ENCODE measurements at regions not wholly inside any gene's neighbourhood (a gene's known extent, or its start where the extent isn't known, plus 50 kb on each side); places are given as distances from the start of the nearest gene placed in this dataset.

DNA sequence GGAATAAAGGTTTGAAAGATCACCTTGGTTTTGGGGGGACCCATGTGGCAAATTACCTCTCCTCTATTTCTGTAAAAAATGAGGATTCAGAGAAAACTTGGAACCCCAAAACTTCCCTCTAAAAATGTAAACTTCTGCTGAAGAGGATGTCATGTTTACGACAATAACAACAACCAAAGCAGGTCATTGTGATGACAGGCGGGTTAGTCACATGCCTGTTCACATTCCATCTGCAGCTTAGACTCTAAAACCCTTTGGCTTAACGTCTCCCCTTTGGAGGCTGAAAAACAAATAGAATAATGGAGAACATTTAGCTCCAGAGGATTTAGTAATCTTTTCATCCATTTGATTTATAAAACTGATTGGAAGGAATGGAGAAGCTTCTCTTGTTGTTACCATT lies 75.0 kb upstream of the FAM9C start:
- TF ChIP-seq CTCF (IDR thresholded peaks at IDR 0.05) (no peak), POLR2A (IDR thresholded peaks at IDR 0.05) (no peak)

All from body of pancreas (tissue), 4 donors.